SK-N-SH (cell line): ENCODE measurements at regions not wholly inside any gene's neighbourhood (a gene's known extent, or its start where the extent isn't known, plus 50 kb on each side); places are given as distances from the start of the nearest gene placed in this dataset.

Experiments used
- CTCF ChIA-PET: fragments of 300-600, 350-600 bp; formaldehyde crosslinking; extraction: SDS; loops from one replicate; lab custom pipeline; 2021; lab: Yijun Ruan, JAX
- POLR2A ChIA-PET: fragments of 350-600 bp; sonication (Branson Sonifier 250); formaldehyde crosslinking; extraction: SDS; loops from one replicate; lab custom pipeline; 2020; ENCODE audit warnings: antibody characterized with exemption, inconsistent platforms; lab: Yijun Ruan, JAX
- DNase-seq: peaks from one replicate; pipeline ENCODE4 v3.0.0; 2012
- H2AFZ ChIP-seq: fragments of 200-600 bp; sonication (generic); 2 replicates; pipeline ENCODE4 v1.8.1; 2016; ENCODE audit warnings: antibody characterized with exemption, mild to moderate bottlenecking, low read depth
- H3F3A ChIP-seq: fragments of 200-600 bp; sonication (generic); replicated peaks from 2 replicates; pipeline ENCODE3; 2016; ENCODE audit warnings: antibody characterized with exemption, mild to moderate bottlenecking; ENCODE audit not compliant: insufficient read depth
- H3K27ac ChIP-seq, 2 experiments: fragments of 200-500 bp in 1 of 2; fragments of 200-600 bp in 1 of 2; sonication (Bioruptor generic) in 1 of 2; sonication (generic), shearing (Covaris generic) in 1 of 2; 2 replicates each; pipeline versions ENCODE4 v1.5.1 to v1.6.1; 2014 to 2016; ENCODE audit warnings: low read depth in 2 of 2, inconsistent platforms in 1 of 2, low read length in 1 of 2, mild to moderate bottlenecking in 1 of 2, mixed read lengths in 1 of 2
- H3K27me3 ChIP-seq: fragments of 200-600 bp; sonication (generic), shearing (Covaris generic); 2 replicates; pipeline ENCODE4 v1.6.1; 2016; ENCODE audit warnings: mixed run types; ENCODE audit not compliant: insufficient read depth
- H3K36me3 ChIP-seq, 2 experiments: fragments of 200-500 bp in 1 of 2; fragments of 200-600 bp in 1 of 2; sonication (Bioruptor generic) in 1 of 2; sonication (generic) in 1 of 2; replicated peaks in 1 of 2; 2 replicates each; pipeline versions ENCODE3 to v1.5.1; 2014 to 2016; ENCODE audit warnings: low read length in 1 of 2, mild to moderate bottlenecking in 1 of 2; ENCODE audit not compliant: insufficient read depth in 2 of 2, control insufficient read depth in 1 of 2
- H3K4me1 ChIP-seq, 2 experiments: fragments of 200-500 bp in 1 of 2; fragments of 200-600 bp in 1 of 2; sonication (Bioruptor generic) in 1 of 2; sonication (generic), shearing (Covaris generic) in 1 of 2; 2 replicates each; pipeline versions ENCODE4 v1.5.1 to v1.6.1; 2014 to 2016; ENCODE audit warnings: low read depth in 1 of 2, low read length in 1 of 2, mixed run types in 1 of 2; ENCODE audit not compliant: insufficient read depth in 2 of 2, control insufficient read depth in 1 of 2
- H3K4me2 ChIP-seq: fragments of 200-600 bp; sonication (generic), shearing (Covaris generic); 2 replicates; pipeline ENCODE4 v1.6.1; 2017; ENCODE audit warnings: mixed run types
- H3K4me3 ChIP-seq, 2 experiments: fragments of 200-500 bp in 1 of 2; fragments of 200-600 bp in 1 of 2; sonication (Bioruptor generic) in 1 of 2; sonication (generic), shearing (Covaris generic) in 1 of 2; 2 replicates each; pipeline versions ENCODE4 v1.5.1 to v1.8.1; 2014 to 2016; ENCODE audit warnings: low read depth in 2 of 2, inconsistent platforms in 1 of 2, low read length in 1 of 2, mild to moderate bottlenecking in 1 of 2, mixed read lengths in 1 of 2, moderate library complexity in 1 of 2
- H3K79me2 ChIP-seq: fragments of 200-600 bp; sonication (generic); 2 replicates; pipeline ENCODE4 v1.8.1; 2017; ENCODE audit warnings: mild to moderate bottlenecking; ENCODE audit not compliant: insufficient read depth
- H3K9ac ChIP-seq: fragments of 200-600 bp; sonication (generic); 2 replicates; pipeline ENCODE4 v1.6.1; 2017; ENCODE audit warnings: mixed run types
- H3K9me2 ChIP-seq: fragments of 200-600 bp; sonication (generic); 2 replicates; pipeline ENCODE4 v1.6.1; 2017; ENCODE audit warnings: mixed run types
- H3K9me3 ChIP-seq: fragments of 200-600 bp; sonication (generic); 2 replicates; pipeline ENCODE4 v1.6.1; 2017; ENCODE audit warnings: mixed run types, mild to moderate bottlenecking, moderate library complexity
- H4K20me1 ChIP-seq: fragments of 200-600 bp; sonication (generic); 2 replicates; pipeline ENCODE4 v1.6.1; 2017; ENCODE audit warnings: mild to moderate bottlenecking, mixed run types; ENCODE audit not compliant: insufficient read depth
- EP300 ChIP-seq, 2 experiments: IDR thresholded peaks; 2 replicates each; pipeline versions ENCODE4 v1.4.0 to v1.6.1; 2012; ENCODE audit warnings: borderline replicate concordance in 1 of 2, low read depth in 1 of 2, low read length in 1 of 2
- GATA2 ChIP-seq: sonication (generic); formaldehyde crosslinking; IDR thresholded peaks from 2 replicates; pipeline ENCODE4 v1.5.0; 2020; ENCODE audit warnings: mild to moderate bottlenecking, missing genetic modification reagents
- MAX ChIP-seq: IDR thresholded peaks from 2 replicates; pipeline ENCODE4 v1.4.0; 2012; ENCODE audit warnings: low read depth
- MEF2A ChIP-seq: IDR thresholded peaks from 2 replicates; pipeline ENCODE4 v1.4.0; 2012; ENCODE audit warnings: low read depth, borderline replicate concordance
- MXI1 ChIP-seq: IDR thresholded peaks from 2 replicates; pipeline ENCODE4 v1.6.1; 2012; ENCODE audit warnings: mild to moderate bottlenecking, low read depth, low read length, improper control_type of control experiment
- POLR2AphosphoS5 ChIP-seq: IDR thresholded peaks from 2 replicates; pipeline ENCODE4 v1.6.1; 2012; ENCODE audit warnings: low read depth, low read length
- RCOR1 ChIP-seq: fragments of 150-350 bp; IDR thresholded peaks from 2 replicates; pipeline ENCODE4 v1.6.1; 2017; ENCODE audit warnings: antibody characterized with exemption, low read length
- REST ChIP-seq: IDR thresholded peaks from 2 replicates; pipeline ENCODE4 v1.6.1; 2012; ENCODE audit warnings: mild to moderate bottlenecking, low read depth, low read length, moderate library complexity
- RFX5 ChIP-seq: IDR thresholded peaks from 2 replicates; pipeline ENCODE4 v1.6.1; 2012; ENCODE audit warnings: mild to moderate bottlenecking, improper control_type of control experiment, low read length
- RXRA ChIP-seq: IDR thresholded peaks from 2 replicates; pipeline ENCODE4 v1.4.0; 2012; ENCODE audit warnings: low read depth, mild to moderate bottlenecking, borderline replicate concordance
- SIN3A ChIP-seq: IDR thresholded peaks from 2 replicates; pipeline ENCODE4 v1.6.1; 2012; ENCODE audit warnings: low read depth, mild to moderate bottlenecking, low read length, moderate library complexity, borderline replicate concordance
- SMC3 ChIP-seq: IDR thresholded peaks from 2 replicates; pipeline ENCODE4 v1.6.1; 2012; ENCODE audit warnings: low read depth, low read length, improper control_type of control experiment
- TAF1 ChIP-seq: IDR thresholded peaks from 2 replicates; pipeline ENCODE4 v1.6.1; 2012; ENCODE audit warnings: low read depth, mild to moderate bottlenecking, low read length, moderate library complexity, borderline replicate concordance
- TCF12 ChIP-seq: IDR thresholded peaks from 2 replicates; pipeline ENCODE4 v1.4.0; 2012
- USF1 ChIP-seq: IDR thresholded peaks from 2 replicates; pipeline ENCODE4 v1.4.0; 2012; ENCODE audit warnings: low read depth, borderline replicate concordance
- USF2 ChIP-seq: fragments of 150-350 bp; IDR thresholded peaks from 2 replicates; pipeline ENCODE4 v1.6.1; 2017; ENCODE audit warnings: antibody characterized with exemption, low read length, low read depth, borderline replicate concordance
- YY1 ChIP-seq: IDR thresholded peaks from 2 replicates; pipeline ENCODE4 v1.4.0; 2012; ENCODE audit warnings: low read depth, mild to moderate bottlenecking
- WGBS: methylation state at CpG from one replicate; pipeline ENCODE4 v1.1.6; 2017; ENCODE audit warnings: low lambda C conversion rate; 5-methylcytosine and 5-hydroxymethylcytosine counted together

- H3K27ac ChIP-seq, result no peak overlapping the region
- ChIA-PET CTCF (no interaction called here), POLR2A (no interaction called here)
- no peaks in the 10 kb centered on the region for H3K36me3 ChIP-seq
- no peaks in the 10 kb centered on the region for H3F3A ChIP-seq
- TF ChIP-seq RCOR1 (no peak), RXRA (no peak), USF2 (no peak), TAF1 (no peak), SIN3A (no peak), MEF2A (no peak), TCF12 (no peak), SMC3 (no peak), MAX (no peak), POLR2AphosphoS5 (no peak), GATA2 (no peak), RFX5 (no peak), REST (no peak), USF1 (no peak), EP300 (IDR thresholded peaks at IDR 0.05; ENCODE audit: borderline replicate concordance in 1 of 2, low read depth in 1 of 2, low read length in 1 of 2) (no peak), YY1 (no peak), MXI1 (no peak)
- no peaks in the 10 kb centered on the region for H3K4me1 ChIP-seq
- H2AFZ ChIP-seq, result no peak overlapping the region
- no peak overlapping the region for H3K4me2 ChIP-seq
- H3K9ac ChIP-seq, result no peak overlapping the region
- no peaks in the 10 kb centered on the region for H3K27me3 ChIP-seq
- no peaks in the 10 kb centered on the region for H3K79me2 ChIP-seq
- DNase-seq, result no peak
- 6% methylated on average over 1 of the region's 1 CpG for WGBS
- H3K9me3 ChIP-seq, result no peaks in the 10 kb centered on the region
- H3K9me2 ChIP-seq, result no peaks in the 10 kb centered on the region
- no peaks in the 10 kb centered on the region for H4K20me1 ChIP-seq
- no peak overlapping the region for H3K4me3 ChIP-seq
Measured at GRCh38 chr2:181193550-181193949, 213.1 kb downstream of the UBE2E3 start.
